ENCODE measurements at regions not wholly inside any gene's neighbourhood (a gene's known extent, or its start where the extent isn't known, plus 50 kb on each side); places are given as distances from the start of the nearest gene placed in this dataset.

DNA sequence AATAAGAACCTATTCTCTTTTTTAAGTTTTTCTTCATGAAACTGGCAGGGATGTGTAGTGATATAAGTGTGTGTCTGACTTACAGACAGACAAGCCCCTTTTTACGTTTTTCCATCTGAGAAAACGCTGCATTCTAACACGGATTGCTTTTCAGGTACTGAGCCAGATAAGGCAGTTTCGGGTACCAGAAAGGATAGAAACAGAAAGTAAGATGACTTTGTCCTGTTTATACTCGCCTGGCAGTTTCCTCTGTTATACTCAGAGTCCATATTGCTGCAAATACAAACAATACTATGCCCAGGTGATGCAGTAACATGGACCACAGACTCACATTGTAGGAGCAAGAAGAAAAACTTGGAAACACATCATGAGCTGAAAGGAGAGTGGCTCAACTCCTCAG, 2320.6 kb upstream of the AGA start:
- TF ChIP-seq, protein P1, sequence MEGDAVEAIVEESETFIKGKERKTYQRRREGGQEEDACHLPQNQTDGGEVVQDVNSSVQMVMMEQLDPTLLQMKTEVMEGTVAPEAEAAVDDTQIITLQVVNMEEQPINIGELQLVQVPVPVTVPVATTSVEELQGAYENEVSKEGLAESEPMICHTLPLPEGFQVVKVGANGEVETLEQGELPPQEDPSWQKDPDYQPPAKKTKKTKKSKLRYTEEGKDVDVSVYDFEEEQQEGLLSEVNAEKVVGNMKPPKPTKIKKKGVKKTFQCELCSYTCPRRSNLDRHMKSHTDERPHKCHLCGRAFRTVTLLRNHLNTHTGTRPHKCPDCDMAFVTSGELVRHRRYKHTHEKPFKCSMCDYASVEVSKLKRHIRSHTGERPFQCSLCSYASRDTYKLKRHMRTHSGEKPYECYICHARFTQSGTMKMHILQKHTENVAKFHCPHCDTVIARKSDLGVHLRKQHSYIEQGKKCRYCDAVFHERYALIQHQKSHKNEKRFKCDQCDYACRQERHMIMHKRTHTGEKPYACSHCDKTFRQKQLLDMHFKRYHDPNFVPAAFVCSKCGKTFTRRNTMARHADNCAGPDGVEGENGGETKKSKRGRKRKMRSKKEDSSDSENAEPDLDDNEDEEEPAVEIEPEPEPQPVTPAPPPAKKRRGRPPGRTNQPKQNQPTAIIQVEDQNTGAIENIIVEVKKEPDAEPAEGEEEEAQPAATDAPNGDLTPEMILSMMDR (conservative IDR thresholded peaks at IDR 0.05) = no peak
- TF ChIP-seq ZFX (IDR thresholded peaks at IDR 0.05) = no peak

Measured in C4-2B (cell line).